WTC11 (cell line): ENCODE measurements at regions not wholly inside any gene's neighbourhood (a gene's known extent, or its start where the extent isn't known, plus 50 kb on each side); places are given as distances from the start of the nearest gene placed in this dataset.

Source experiments
- ATAC-seq: fragments of 200-7000 bp; cut with Tn5 transposase; 2 replicates; pipeline ENCODE4 v1.10.0; 2021; ENCODE audit warnings: mild to moderate bottlenecking, moderate library complexity
- CTCF ChIA-PET: fragments of 300-600 bp; sonication (Branson Sonifier 250); formaldehyde crosslinking; loops from one replicate; lab custom pipeline; 2021; ENCODE audit warnings: antibody characterized with exemption; lab: Charles Lee
- POLR2A ChIA-PET: fragments of 350-600 bp; sonication (Branson Sonifier 250); formaldehyde crosslinking; loops from one replicate; lab custom pipeline; 2021; ENCODE audit warnings: antibody characterized with exemption; lab: Charles Lee
- DNase-seq: peaks from one replicate; pipeline ENCODE4 v3.0.0; 2021; ENCODE audit warnings: low spot score
- H3K27ac Mint-ChIP-seq: 2 replicates; pipeline ENCODE4 v1.8.0; 2021; ENCODE audit warnings: mixed read lengths
- H3K27me3 Mint-ChIP-seq: 2 replicates; pipeline ENCODE4 v1.8.0; 2021; ENCODE audit warnings: low read depth, mild to moderate bottlenecking, moderate library complexity, mixed read lengths
- H3K36me3 Mint-ChIP-seq: 2 replicates; pipeline ENCODE4 v1.8.0; 2021; ENCODE audit warnings: mixed read lengths
- H3K4me1 Mint-ChIP-seq: 2 replicates; pipeline ENCODE4 v1.8.0; 2022; ENCODE audit warnings: mixed read lengths
- H3K4me3 Mint-ChIP-seq: 2 replicates; pipeline ENCODE4 v1.8.0; 2021; ENCODE audit warnings: mild to moderate bottlenecking, moderate library complexity, mixed read lengths
- H3K9me3 Mint-ChIP-seq: 2 replicates; pipeline ENCODE4 v1.8.0; 2021; ENCODE audit warnings: mixed read lengths
- CREB1 ChIP-seq: sonication (generic); formaldehyde crosslinking; IDR thresholded peaks from 2 replicates; pipeline ENCODE4 v1.8.0; 2023; ENCODE audit warnings: mild to moderate bottlenecking, missing genetic modification reagents
- CREM ChIP-seq: sonication (generic); formaldehyde crosslinking; IDR thresholded peaks from 2 replicates; pipeline ENCODE4 v1.8.1; 2022; ENCODE audit warnings: mild to moderate bottlenecking, missing genetic modification reagents, moderate library complexity
- FOXK1 ChIP-seq: sonication (generic); formaldehyde crosslinking; IDR thresholded peaks from 2 replicates; pipeline ENCODE4 v1.8.0; 2022; ENCODE audit warnings: mild to moderate bottlenecking, moderate library complexity, missing genetic modification reagents
- GABPB1 ChIP-seq: sonication (generic); formaldehyde crosslinking; IDR thresholded peaks from 2 replicates; pipeline ENCODE4 v1.8.1; 2023; ENCODE audit warnings: mild to moderate bottlenecking, missing genetic modification reagents
- JUN ChIP-seq: sonication (generic); formaldehyde crosslinking; IDR thresholded peaks from 2 replicates; pipeline ENCODE4 v1.8.0; 2023; ENCODE audit warnings: mild to moderate bottlenecking, missing genetic modification reagents
- MXD4 ChIP-seq: fragments of 250-450 bp; sonication (Bioruptor Pico); IDR thresholded peaks from 2 replicates; pipeline ENCODE4 v1.8.0; 2021; ENCODE audit warnings: mild to moderate bottlenecking, moderate library complexity, borderline replicate concordance
- NFYB ChIP-seq: sonication (generic); formaldehyde crosslinking; conservative IDR thresholded peaks from 2 replicates; pipeline ENCODE4 v1.8.0; 2022; ENCODE audit warnings: low read depth, missing genetic modification reagents
- RELA ChIP-seq: sonication (generic); formaldehyde crosslinking; IDR thresholded peaks from 2 replicates; pipeline ENCODE4 v1.8.1; 2022; ENCODE audit warnings: missing genetic modification reagents, mild to moderate bottlenecking, borderline replicate concordance
- SMAD3 ChIP-seq: sonication (generic); formaldehyde crosslinking; IDR thresholded peaks from 2 replicates; pipeline ENCODE4 v1.8.0; 2022; ENCODE audit warnings: missing genetic modification reagents, mild to moderate bottlenecking, borderline replicate concordance
- SP1 ChIP-seq: sonication (generic); formaldehyde crosslinking; conservative IDR thresholded peaks from 2 replicates; pipeline ENCODE4 v1.8.1; 2022; ENCODE audit warnings: missing genetic modification reagents
- ZNF121 ChIP-seq: sonication (generic); formaldehyde crosslinking; IDR thresholded peaks from 2 replicates; pipeline ENCODE4 v1.8.0; 2023; ENCODE audit warnings: missing genetic modification reagents
- ZNF317 ChIP-seq: sonication (generic); formaldehyde crosslinking; IDR thresholded peaks from 2 replicates; pipeline ENCODE4 v1.8.1; 2023; ENCODE audit warnings: low read depth, mild to moderate bottlenecking, moderate library complexity, missing genetic modification reagents, borderline replicate concordance
- ZNF423 ChIP-seq: fragments of 250-450 bp; sonication (Bioruptor Pico); IDR thresholded peaks from 2 replicates; pipeline ENCODE4 v2.1.2; 2022; ENCODE audit warnings: mild to moderate bottlenecking, moderate library complexity
- TF ChIP-seq, protein P1 (sequence below): fragments of 250-450 bp; sonication (Bioruptor Pico); conservative IDR thresholded peaks from 2 replicates; pipeline ENCODE4 v1.9.0; 2021; ENCODE audit warnings: mild to moderate bottlenecking
- TF ChIP-seq, protein P2 (sequence below): sonication (generic); formaldehyde crosslinking; IDR thresholded peaks from 2 replicates; pipeline ENCODE4 v1.8.1; 2023; ENCODE audit warnings: mild to moderate bottlenecking, moderate library complexity, missing genetic modification reagents
- TF ChIP-seq, protein P3 (sequence below): sonication (generic); formaldehyde crosslinking; IDR thresholded peaks from 2 replicates; pipeline ENCODE4 v1.8.0; 2023; ENCODE audit warnings: mild to moderate bottlenecking, missing genetic modification reagents
- TF ChIP-seq, protein P4 (sequence below): sonication (generic); formaldehyde crosslinking; IDR thresholded peaks from 2 replicates; pipeline ENCODE4 v1.8.0; 2023; ENCODE audit warnings: missing genetic modification reagents, mild to moderate bottlenecking, borderline replicate concordance

DNA sequence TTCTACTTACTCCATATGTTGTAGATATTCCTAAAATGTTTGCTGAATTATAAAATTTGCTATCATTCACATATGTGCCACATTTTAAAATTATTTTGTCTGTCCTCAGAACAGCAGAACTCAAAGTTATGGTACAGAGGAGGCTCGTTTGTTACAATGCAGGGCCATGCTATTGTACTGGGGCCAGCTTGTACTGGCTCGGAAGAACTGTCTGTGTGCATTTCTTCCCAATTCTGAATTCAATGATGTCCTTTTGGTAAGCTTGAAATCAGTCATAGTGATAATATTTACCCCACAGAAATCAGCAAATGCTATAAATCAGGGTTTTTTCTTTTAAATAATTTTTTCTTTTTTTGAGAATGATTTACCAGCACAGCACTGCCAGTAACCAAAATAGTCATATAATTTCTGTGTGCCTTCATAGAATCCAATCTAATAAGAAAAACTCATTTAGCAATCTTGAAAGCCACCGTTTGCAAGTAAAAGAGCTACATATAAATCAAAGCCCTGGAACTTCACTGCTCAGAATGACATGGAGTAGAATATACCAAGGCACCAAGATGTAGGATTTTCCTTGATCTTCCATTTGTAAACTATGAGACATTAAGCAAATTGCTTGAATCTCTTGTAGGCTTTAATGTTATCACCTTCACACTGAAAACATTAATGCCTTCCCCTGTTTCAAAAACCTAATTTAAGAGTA is 90.7 kb upstream of the EPHA4 start:
- Mint-ChIP-seq H3K27me3 (no peaks in the 10 kb centered on the region; the same call in none of the 2 replicates), H3K4me3 (no peak overlapping the region), H3K36me3 (peaks cover 27% of the 10 kb centered on the region), H3K27ac (no peak overlapping the region), H3K9me3 (peaks cover 39% of the 10 kb centered on the region), H3K4me1 (peaks cover 8% of the 10 kb centered on the region)
- no peak for ATAC-seq
- POLR2A ChIA-PET = no interaction called here
- TF ChIP-seq JUN (CRISPR knock-in tag) (no peak), SP1 (no peak), GABPB1 (CRISPR knock-in tag) (no peak), CREB1 (CRISPR knock-in tag) (no peak), ZNF317 (CRISPR knock-in tag) (no peak), SMAD3 (CRISPR knock-in tag) (no peak), FOXK1 (CRISPR knock-in tag) (no peak), ZNF423 (CRISPR knock-in tag) (no peak), RELA (CRISPR knock-in tag) (no peak), CREM (CRISPR knock-in tag) (no peak), ZNF121 (CRISPR knock-in tag) (no peak), MXD4 (CRISPR knock-in tag) (no peak), NFYB (CRISPR knock-in tag) (no peak)
- TF ChIP-seq, protein P1, sequence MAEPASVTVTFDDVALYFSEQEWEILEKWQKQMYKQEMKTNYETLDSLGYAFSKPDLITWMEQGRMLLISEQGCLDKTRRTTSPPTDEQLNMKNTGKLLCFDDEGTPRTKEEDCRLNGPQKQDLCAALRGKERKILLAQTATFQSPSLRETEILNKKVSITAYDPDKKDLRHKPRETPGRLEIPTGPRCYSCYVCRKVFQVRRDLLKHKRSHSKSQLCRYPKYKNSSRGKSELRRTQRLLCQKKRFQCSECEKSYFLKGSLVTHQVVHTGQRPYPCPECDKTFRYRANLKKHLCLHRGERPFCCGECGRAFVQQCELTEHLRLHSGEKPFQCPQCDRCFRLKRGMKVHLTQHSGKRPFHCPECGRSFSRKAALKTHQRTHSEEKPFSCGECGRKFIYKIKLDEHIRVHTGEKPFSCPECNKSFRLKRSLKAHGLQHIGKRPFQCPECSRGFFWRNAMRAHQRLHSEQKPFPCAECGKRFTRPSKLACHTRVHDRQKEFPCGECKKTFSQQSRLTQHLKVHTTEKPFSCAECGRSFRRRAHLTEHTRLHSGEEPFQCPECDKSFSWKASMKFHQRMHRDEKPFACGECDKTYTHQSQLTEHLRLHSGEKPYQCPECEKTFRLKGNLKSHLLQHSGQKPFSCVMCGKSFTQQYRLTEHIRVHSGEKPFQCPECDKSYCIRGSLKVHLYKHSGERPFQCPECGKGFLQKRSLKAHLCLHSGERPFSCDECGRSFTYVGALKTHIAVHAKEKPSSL (CRISPR knock-in tag) = no peak
- TF ChIP-seq, protein P2, sequence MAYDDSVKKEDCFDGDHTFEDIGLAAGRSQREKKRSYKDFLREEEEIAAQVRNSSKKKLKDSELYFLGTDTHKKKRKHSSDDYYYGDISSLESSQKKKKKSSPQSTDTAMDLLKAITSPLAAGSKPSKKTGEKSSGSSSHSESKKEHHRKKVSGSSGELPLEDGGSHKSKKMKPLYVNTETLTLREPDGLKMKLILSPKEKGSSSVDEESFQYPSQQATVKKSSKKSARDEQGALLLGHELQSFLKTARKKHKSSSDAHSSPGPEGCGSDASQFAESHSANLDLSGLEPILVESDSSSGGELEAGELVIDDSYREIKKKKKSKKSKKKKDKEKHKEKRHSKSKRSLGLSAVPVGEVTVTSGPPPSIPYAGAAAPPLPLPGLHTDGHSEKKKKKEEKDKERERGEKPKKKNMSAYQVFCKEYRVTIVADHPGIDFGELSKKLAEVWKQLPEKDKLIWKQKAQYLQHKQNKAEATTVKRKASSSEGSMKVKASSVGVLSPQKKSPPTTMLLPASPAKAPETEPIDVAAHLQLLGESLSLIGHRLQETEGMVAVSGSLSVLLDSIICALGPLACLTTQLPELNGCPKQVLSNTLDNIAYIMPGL (CRISPR knock-in tag) = no peak
- TF ChIP-seq, protein P3, sequence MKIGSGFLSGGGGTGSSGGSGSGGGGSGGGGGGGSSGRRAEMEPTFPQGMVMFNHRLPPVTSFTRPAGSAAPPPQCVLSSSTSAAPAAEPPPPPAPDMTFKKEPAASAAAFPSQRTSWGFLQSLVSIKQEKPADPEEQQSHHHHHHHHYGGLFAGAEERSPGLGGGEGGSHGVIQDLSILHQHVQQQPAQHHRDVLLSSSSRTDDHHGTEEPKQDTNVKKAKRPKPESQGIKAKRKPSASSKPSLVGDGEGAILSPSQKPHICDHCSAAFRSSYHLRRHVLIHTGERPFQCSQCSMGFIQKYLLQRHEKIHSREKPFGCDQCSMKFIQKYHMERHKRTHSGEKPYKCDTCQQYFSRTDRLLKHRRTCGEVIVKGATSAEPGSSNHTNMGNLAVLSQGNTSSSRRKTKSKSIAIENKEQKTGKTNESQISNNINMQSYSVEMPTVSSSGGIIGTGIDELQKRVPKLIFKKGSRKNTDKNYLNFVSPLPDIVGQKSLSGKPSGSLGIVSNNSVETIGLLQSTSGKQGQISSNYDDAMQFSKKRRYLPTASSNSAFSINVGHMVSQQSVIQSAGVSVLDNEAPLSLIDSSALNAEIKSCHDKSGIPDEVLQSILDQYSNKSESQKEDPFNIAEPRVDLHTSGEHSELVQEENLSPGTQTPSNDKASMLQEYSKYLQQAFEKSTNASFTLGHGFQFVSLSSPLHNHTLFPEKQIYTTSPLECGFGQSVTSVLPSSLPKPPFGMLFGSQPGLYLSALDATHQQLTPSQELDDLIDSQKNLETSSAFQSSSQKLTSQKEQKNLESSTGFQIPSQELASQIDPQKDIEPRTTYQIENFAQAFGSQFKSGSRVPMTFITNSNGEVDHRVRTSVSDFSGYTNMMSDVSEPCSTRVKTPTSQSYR (CRISPR knock-in tag) = no peak
- TF ChIP-seq, protein P4, sequence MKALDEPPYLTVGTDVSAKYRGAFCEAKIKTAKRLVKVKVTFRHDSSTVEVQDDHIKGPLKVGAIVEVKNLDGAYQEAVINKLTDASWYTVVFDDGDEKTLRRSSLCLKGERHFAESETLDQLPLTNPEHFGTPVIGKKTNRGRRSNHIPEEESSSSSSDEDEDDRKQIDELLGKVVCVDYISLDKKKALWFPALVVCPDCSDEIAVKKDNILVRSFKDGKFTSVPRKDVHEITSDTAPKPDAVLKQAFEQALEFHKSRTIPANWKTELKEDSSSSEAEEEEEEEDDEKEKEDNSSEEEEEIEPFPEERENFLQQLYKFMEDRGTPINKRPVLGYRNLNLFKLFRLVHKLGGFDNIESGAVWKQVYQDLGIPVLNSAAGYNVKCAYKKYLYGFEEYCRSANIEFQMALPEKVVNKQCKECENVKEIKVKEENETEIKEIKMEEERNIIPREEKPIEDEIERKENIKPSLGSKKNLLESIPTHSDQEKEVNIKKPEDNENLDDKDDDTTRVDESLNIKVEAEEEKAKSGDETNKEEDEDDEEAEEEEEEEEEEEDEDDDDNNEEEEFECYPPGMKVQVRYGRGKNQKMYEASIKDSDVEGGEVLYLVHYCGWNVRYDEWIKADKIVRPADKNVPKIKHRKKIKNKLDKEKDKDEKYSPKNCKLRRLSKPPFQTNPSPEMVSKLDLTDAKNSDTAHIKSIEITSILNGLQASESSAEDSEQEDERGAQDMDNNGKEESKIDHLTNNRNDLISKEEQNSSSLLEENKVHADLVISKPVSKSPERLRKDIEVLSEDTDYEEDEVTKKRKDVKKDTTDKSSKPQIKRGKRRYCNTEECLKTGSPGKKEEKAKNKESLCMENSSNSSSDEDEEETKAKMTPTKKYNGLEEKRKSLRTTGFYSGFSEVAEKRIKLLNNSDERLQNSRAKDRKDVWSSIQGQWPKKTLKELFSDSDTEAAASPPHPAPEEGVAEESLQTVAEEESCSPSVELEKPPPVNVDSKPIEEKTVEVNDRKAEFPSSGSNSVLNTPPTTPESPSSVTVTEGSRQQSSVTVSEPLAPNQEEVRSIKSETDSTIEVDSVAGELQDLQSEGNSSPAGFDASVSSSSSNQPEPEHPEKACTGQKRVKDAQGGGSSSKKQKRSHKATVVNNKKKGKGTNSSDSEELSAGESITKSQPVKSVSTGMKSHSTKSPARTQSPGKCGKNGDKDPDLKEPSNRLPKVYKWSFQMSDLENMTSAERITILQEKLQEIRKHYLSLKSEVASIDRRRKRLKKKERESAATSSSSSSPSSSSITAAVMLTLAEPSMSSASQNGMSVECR = no peak
- CTCF ChIA-PET = no interaction called here
- DNase-seq = no peak
